Inflammatory macrophage (primary cell): ENCODE measurements at regions not wholly inside any gene's neighbourhood (a gene's known extent, or its start where the extent isn't known, plus 50 kb on each side); places are given as distances from the start of the nearest gene placed in this dataset.

Experiments used
- DNase-seq, 2 donors: peaks; one replicate each; pipeline ENCODE4 v3.0.0-alpha.2; 2020 to 2022

- DNase-seq: peak; percentile 31 to 92
Observed at GRCh38 chr3:151935446-151935845, 62.0 kb downstream of the SUCNR1 start.

GRCh38 chr3:151940481-151940880 is 67.0 kb downstream of the SUCNR1 start:
- no peak for DNase-seq

- no peak for DNase-seq
Observed at GRCh38 chr3:151943539-151943938, 70.1 kb downstream of the SUCNR1 start.

- DNase-seq: no peak
Observed at GRCh38 chr3:151944356-151944755, 70.9 kb downstream of the SUCNR1 start.

- DNase-seq: no peak
Observed at GRCh38 chr3:151946606-151947005, 73.2 kb downstream of the SUCNR1 start.

- no peak for DNase-seq
Observed at GRCh38 chr3:151949706-151950105, 76.3 kb downstream of the SUCNR1 start.

- no peak for DNase-seq
Observed at GRCh38 chr3:151955356-151955755, 81.9 kb downstream of the SUCNR1 start.

GRCh38 chr3:151960961-151961580 is 87.6 kb downstream of the SUCNR1 start:
- DNase-seq: no peak

GRCh38 chr3:151962352-151962751 is 88.9 kb downstream of the SUCNR1 start:
- DNase-seq: no peak

GRCh38 chr3:151962912-151963311 is 89.5 kb downstream of the SUCNR1 start:
- no peak for DNase-seq

GRCh38 chr3:151964743-151965142 is 91.3 kb downstream of the SUCNR1 start:
- DNase-seq: peak; percentile 4 to 59

- no peak for DNase-seq
Observed at GRCh38 chr3:151969026-151969642, 95.7 kb downstream of the SUCNR1 start.

GRCh38 chr3:151971814-151972579 is 98.6 kb downstream of the SUCNR1 start:
- DNase-seq: no peak

- DNase-seq: no peak
Observed at GRCh38 chr3:151974067-151974466, 100.6 kb downstream of the SUCNR1 start.

GRCh38 chr3:151976211-151977050 is 103.0 kb downstream of the SUCNR1 start:
- no peak for DNase-seq

GRCh38 chr3:151979906-151980305 is 106.5 kb downstream of the SUCNR1 start:
- DNase-seq: no peak

- no peak for DNase-seq
Observed at GRCh38 chr3:151983538-151983937, 110.1 kb downstream of the SUCNR1 start.

- no peak for DNase-seq
Observed at GRCh38 chr3:151985787-151986430, 112.5 kb downstream of the SUCNR1 start.

- no peak for DNase-seq
Observed at GRCh38 chr3:151987893-151988292, 114.5 kb downstream of the SUCNR1 start.

GRCh38 chr3:151989621-151990020 is 116.2 kb downstream of the SUCNR1 start:
- no peak for DNase-seq

- no peak for DNase-seq
Observed at GRCh38 chr3:151990696-151991376, 117.4 kb downstream of the SUCNR1 start.
